ENCODE measurements at regions not wholly inside any gene's neighbourhood (a gene's known extent, or its start where the extent isn't known, plus 50 kb on each side); places are given as distances from the start of the nearest gene placed in this dataset.

DNA sequence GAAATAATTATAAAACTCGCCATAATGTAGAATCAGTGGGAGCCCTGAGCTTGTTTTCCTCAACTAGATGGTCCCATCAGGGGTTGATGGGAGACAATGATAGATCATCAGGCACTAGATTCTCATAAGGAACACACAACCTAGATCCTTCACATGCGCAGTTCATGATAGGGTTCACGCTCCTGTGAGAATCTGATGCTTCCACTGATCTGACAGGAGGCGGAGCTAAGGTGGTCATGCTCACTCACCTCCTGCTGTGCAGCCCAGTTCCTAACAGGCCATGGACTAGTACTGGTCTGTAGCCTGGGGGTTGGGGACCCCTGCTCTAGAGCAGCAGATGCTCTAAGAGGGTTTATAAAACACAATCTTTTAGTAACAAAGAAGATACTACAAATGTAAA is 183.6 kb downstream of the ANXA2 start:
- DNase-seq (ENCODE audit: low spot score), result no peak

DNA sequence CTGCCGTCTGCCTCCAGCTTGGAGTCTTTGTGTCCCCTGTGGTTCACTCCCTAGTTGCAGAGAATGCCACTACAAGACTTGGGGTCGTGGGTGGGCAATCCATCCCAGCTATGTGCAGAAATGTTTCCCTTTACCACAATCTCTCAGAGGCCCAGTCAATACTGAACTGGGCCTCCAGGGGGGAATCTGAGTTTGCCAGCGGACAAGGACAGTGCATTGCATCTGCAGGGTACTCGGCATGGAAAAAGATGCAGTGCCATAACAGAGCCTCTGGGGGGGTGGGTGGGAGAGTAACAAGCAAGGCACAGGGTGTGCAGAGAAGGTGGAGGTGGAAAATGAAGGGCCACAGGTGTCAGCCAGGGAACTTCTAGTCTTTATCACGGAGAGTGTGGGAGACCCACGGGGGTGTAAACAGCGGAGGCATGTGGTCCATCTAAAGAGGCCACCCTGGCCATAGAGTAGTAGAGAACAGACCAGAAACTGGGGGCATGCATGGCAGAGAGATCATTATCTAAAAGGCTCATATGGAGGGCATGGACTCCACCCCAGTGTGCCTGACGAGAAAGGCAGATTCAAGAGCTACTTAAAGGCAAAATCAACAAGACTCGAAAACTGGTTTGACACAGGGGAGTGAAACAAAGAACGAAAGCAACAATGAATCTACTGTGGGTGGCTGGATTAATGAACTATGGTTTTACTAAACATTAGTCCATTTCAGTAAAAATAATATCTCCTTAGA is 182.4 kb downstream of the ANXA2 start:
- DNase-seq (ENCODE audit: low spot score), result peak; percentile 10

DNA sequence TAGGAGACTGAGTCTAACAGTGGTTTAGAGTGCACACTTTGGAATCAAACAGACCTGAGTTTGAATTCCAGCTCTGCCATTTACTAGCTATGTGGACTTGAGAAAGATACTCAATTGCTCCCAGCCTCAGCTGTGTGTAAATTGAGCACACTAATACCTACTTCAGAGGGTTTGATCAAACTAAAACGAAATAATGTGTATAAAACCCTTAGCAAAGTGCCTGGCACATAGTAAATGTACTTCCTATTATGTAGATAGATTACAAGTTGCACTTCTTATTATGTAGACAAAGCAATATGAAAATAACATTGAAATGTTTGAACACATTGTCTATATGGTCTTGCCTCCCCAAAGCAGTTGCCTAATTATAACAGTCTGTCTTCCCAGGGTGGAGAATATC is 180.6 kb downstream of the ANXA2 start:
- no peak for DNase-seq (ENCODE audit: low spot score)

DNA sequence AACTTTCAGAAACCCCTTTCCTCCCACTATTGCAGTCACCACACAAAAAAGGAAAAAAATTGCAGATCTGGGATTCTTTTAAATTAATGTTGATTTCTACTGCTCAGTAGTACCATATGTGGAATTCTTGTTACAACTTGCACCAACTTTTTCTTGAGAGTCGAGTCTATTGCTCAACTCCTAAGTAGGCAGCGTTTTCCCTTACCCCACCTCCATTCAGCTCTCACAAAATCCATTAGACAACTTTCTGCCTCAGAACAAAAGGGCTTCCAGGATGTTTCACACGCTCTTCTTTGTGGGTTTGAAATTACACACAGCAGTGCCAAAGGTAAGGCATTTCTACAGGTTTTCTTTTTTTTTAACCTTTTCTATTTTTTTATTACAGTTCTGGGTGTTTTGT is 179.5 kb downstream of the ANXA2 start:
- no peak for DNase-seq (ENCODE audit: low spot score)

DNA sequence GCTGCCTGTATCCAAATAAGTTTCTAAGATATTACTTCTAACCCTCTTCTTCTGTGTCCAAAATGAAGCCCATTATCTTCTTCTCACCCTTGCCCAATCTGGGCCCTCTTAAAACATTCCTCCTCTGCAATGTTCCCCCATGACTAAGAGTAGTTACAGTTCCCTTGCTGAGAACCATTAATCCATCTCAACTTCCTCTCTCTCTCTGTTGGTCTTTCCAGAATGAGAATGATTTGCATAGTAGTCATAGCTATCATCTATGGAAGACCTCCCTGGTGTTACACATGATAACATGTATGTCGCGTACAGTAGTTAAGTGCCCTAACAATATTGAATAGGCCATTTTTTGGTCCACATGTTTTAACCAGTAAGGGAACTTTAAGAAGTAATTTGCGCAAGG is 177.9 kb downstream of the ANXA2 start:
- no peak for DNase-seq (ENCODE audit: low spot score)

DNA sequence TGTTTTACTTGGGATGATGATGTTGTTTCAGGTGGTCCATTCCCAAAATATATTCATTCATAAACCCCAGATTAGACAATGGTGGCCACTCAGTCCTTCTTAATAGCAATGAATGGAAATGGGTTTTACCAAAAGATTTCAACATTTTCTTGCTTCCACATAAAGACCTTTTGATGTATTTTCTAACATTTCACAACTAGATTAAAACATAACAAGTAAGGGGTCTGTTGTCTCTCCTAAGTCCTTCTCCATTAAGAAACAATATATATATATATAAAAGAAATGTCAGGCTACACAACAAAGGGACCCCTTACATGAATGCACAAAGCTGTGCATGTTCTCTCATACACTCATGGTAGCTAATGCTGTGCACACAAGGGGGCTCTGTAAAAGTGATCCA is 176.4 kb downstream of the ANXA2 start:
- DNase-seq (ENCODE audit: low spot score), result no peak

DNA sequence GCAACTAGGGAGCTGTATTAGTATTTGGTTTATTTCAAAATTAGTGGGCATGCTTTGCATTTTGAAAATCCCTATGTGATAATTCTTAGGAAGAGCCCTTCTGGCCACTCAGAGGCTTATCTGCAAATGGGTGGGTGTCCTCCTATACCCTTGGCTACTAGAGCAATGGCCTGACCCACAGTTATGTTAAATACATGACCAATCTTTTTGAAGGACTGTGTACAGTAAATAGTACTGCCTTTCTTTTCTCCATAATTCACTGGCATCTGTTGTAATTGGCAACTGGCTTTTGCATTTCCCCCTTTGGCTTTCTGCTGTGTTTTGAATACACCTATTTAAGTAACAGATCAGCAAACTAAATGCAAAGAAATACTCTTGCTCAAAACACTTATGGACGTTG is 175.4 kb downstream of the ANXA2 start:
- no peak for DNase-seq (ENCODE audit: low spot score)

DNA sequence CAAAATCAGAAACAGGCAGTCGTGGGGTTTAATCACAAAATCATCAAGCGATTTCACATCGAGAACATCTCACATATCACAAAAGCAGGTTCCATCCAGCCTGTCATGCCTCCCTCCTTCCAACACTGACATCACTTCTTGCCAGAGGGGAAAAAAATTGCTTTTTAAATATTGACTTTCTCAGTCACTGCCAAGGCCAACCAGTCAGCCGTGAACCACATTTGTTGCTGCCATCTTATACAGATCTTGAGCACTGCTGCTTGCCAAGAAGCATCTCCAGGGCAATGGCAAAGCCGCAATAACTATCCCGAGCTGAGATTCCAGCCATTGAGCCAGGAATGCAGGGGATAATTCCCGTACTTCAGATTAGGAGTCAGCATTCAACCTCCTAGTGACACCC is 174.6 kb downstream of the ANXA2 start:
- no peak for DNase-seq (ENCODE audit: low spot score)

DNA sequence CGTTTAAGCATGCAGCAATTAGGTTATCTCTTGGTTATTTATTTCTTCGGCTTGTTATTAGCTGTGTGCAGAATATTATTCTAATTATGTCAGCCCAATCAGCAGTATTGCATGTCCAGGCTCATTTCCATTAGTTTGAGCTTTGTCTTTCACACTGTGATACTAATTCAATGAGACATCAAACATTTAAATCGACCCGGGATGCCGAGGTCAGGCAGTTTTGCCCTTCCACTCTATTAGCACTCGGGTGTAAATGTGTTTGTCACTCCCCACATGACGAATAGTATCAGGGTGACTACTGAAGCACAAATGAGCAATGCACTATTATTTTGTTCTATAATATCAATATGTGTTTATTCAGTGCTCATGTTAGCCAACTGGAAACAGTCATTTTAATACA is 170.9 kb downstream of the ANXA2 start:
- DNase-seq (ENCODE audit: low spot score), result no peak

DNA sequence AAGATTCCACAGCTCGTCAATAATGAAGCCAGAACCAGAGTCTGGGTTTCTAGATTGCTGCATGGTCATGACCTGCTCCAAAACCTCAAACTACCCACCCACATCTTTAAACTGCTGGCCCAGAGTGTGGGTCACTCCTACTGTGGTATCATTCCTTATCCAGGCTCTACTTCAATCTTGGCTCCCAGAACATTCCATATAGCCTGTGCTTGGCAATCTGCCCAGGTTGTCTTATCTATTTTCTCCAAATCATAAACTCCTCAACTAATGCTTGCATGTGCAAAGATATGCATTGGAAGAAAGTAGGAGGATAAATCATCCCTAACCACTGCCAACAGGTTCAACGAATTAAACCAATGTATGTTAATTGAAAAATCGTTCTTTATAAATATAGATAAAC is 169.7 kb downstream of the ANXA2 start:
- DNase-seq (ENCODE audit: low spot score), result no peak

DNA sequence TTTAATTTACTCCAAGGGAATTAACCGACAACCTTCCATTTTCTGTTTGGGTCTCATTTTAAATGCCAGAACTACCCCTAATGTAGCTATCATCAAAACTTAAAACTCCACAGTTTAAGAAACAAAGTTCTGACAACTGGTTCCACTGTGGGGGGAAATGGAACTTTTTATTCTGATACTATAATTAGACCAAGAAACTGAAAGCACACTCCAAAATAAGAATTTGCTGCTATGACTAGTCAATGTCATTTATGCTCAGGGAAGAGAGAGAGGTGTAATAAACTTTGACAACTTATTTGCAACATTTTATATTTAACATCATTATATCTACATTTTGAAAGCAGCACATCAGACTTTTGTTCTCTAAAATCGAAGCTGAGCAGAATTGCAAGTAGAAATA is 169.2 kb downstream of the ANXA2 start:
- no peak for DNase-seq (ENCODE audit: low spot score)

DNA sequence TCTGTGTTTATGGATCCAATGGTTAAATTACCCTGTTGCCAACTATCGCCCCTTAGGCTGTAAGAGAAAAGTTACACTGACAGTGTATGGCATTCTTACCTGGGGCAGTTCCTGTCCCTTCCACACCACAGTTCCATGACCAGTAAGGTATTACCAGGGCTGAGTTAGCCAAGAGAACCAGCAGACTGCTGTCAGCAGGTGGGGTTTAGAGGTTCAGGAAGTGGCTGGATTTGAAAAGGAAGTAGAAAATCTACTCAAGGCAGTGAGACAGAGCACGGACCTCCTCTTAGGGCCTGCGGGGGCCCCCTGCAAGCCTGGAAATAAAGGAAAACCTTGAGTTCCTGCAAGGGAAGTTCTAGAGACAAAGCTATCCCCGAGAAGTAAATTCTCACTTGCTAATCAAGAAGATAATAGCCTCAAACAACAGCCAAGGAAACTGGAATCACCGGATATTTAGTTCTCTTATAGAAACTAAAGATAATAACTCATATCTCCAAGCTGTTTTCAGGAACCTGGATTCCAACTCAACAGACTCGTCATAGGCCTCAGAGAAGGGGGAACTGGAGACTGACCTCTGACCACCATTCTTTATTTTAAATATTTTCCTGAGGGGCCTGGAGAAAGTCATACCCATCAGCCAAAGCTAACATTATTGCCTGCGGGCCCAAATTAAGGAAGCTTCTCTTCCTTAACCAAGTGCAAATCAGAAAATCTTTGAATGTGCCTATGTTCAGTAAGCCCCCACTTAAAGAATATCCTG is 161.7 kb downstream of the ANXA2 start:
- no peak for DNase-seq (ENCODE audit: low spot score)

DNA sequence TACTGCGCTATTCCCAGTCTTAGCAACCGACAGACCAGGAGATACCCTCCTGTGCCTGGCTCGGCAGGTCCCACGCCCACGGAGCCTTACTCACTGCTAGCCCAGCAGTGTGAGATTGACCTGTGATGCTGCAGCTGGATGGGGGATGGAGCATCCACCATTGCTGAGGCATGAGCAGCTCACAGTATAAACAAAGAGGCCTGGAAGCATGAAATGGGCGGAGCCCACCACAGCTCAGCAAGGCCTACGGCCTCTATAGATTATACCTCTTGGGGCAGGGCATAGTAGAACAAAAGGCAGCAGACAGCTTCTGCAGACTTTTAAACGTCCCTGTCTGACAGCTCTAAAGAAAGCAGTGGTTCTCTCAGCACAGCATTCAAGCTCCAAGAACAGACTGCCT is 160.3 kb downstream of the ANXA2 start:
- DNase-seq (ENCODE audit: low spot score), result no peak

DNA sequence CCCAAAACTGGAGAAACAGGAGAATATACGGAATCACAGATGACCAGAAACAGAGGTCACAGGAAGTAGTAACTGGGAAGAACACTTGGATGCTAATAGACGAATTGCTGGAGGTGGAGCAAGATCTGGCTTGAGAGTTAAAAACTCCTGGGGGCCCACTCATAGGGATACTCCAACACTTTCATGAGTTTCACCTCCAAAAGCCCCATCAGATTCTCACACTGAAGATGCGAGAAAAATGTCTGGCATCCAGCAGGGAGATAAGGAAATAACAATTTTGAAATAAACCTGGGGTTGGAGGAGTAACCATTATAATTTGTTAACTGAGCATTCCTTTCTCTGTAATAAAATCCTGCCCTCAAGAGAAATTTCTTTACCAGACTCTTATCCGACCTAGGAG is 154.0 kb downstream of the ANXA2 start:
- DNase-seq (ENCODE audit: low spot score), result no peak

DNA sequence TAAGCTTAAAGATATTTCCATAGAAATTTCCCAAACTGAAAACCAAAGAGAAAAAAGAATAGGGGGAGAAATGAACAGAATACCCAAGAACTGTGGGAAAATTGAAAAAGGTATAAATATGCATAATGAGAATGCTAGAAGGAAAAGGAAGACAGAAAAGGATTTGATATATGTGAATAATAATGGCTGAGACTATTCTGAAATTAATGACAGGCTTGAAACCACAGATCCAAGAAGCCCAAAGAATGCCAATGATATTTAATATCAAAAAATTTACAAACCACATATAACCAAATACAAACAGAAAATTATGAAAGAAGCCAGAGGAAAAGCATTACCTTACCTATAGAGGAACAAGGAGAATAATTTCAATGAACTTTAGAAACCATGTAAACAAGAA is 153.0 kb downstream of the ANXA2 start:
- DNase-seq (ENCODE audit: low spot score), result no peak

DNA sequence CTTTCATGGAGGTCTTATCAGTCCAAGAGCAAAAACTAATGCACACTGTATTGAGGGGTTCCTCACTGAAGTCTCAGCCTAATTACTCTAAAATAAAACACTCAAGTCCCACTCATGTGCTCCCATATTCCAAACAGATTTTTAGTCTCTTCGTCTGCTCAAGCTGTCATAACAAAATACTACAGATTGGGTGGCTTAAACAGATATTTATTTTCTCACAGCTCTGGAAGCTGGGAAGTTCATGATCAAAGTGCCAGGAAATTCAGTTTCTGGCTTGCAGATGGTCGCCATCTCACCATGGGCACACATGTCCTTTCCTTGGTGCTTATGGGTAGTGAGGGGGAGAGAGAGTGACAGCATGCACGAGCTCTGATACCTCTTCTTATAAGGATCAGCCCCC is 147.5 kb downstream of the ANXA2 start:
- no peak for DNase-seq (ENCODE audit: low spot score)

DNA sequence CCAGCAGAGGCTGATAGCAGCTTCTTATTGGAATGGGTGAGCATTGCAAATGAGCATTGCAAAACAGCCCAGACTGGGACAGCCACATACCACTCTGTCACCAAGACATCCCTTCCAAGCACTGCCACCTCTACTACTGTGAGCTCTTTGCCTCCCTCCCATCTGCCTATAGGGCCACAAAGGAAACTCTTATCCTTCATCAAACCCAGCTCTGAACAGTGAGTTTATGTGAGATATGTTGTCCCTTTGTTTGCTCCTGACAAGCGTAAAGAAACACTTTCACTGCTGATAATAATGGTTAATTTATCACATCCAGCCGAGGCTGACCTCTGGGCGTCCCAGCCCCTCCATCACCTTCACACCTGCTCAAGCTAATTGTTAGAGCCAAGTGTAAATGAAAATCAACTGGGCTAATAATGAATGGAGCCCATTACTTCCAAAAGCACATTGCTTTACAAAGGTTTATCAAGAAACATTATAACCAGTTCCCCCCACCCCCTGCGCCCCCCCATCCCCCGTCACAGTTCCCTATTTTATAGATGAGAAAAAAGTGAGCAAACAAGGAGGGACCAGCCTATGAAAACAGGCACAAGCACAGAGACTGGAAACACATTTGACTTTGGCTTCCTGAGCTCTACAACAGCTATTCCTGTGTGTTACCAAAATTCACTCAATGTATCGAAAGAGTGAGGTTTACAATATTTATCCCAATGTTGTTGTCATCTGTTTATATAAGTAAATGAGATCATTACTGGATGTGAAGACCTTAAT is 146.3 kb downstream of the ANXA2 start:
- DNase-seq (ENCODE audit: low spot score), result no peak

DNA sequence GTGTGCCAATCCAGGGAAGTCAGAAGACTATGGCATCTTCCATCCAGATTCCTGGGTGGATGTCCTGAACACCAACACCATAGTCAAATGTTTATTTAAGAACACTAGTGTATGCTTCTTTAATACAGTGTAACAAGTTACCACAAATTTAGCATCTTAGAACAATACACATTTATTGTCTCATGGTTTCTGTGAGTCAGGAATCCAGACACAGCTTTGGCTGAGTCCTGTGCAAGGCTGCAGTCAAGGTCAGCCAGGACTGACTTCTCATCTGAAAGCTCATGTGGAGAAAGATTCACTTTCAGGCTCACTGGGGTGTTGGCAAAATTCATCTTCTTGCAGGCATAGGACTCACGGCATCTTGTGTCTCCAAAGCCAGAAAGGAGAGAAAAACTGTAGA is 143.4 kb downstream of the ANXA2 start:
- DNase-seq (ENCODE audit: low spot score), result no peak

DNA sequence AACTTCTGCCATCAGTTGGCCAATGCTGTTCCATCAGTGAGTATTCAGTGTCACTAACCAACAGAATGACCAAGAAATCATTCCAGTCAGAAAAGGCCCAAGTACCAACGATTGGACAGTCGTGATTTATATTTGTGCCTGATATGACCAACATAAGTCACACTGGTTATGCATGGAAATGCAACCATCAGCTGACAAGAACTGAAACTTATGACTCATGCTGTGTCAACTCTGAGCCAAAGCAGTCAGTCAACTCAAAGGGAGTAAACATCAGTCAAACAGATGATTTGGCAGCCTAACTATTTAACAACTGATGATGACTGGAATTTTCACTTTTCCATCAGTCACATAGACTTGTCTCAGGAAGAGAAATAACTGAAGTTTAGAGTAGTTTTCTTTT is 142.4 kb downstream of the ANXA2 start:
- no peak for DNase-seq (ENCODE audit: low spot score)

DNA sequence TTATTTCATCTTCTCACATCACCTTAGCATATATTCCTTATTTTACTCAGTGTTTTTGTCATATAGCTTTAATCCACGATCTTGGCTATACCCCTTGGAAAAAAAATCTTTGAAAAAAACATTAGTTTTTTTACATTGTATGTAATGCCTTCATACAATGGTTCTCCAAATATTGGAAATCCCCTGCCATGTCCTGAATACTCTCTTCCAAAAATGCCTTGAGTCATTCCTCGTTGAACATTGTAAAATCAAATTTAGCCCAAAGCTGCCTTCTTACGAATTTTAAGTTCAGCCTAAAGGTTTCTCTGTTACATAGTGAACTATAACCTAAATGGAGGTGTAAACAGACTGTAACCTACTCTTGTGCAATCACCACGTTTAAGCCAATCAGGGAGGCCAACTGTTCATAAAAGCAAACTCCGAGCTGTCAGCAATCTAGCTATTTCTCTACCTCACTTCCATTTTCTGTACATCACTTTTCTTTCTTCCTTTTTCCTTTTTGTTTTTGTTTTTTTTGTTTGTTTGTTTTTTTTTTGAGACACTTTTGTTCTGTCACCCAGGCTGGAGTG is 140.1 kb downstream of the ANXA2 start:
- DNase-seq (ENCODE audit: low spot score), result no peak

DNA sequence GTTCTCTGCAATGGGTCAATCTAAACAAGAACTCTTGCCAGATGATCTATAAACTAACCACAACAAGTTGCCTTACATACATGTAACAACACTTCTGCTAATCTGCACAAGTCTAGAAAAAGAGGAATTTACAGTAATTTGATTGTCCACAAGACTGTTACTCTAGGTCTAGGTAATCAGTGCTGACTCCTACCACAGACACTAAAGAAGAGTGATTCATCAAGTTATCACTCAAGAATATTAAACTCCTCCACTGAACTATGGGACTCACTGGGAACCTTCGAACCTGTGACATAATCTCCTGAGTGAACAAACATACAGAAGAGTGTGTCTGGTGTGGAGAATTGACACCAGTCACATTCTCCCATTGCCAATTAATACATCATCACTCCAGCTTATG is 138.3 kb downstream of the ANXA2 start:
- DNase-seq (ENCODE audit: low spot score), result no peak

DNA sequence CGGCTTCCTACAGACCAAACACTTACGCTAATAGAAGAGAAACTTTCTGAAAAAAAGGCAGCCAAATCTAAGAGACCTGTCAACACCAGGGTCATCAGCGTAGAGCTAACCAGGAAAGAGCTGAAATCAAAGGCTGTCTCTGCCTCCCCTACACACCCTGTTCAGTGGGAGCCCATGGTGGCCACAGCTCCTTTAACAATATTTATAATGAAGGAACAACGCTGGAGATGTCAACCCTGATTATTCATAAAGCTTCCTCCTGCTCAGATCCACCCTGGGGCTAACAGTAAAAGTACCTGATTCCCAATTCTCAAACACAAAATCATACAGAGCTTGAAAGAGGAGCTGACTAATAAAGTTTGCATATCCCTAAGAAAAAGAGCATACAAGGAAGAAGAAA is 133.7 kb downstream of the ANXA2 start:
- DNase-seq (ENCODE audit: low spot score), result no peak

DNA sequence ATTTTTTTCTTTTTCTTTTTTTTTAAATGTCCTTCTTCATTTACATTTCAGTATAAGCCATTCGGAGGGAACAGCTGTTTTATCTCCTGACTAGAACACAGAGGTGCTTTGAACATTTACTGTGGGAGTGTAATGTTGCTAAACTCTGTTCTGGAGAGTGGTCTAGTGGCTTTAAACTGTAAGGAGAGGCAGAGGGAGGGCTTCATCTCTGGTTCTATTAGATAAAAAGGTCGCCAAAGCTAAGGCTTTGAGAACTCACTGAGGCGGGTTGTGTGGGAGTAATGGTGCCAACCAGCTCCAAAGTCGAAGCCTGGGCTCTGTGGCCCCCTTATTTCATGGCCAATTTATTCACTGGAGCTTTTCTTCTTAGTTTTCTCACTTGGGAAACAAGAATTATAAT is 133.2 kb downstream of the ANXA2 start:
- no peak for DNase-seq (ENCODE audit: low spot score)
